HCT116 (cell line): ENCODE measurements at regions not wholly inside any gene's neighbourhood (a gene's known extent, or its start where the extent isn't known, plus 50 kb on each side); places are given as distances from the start of the nearest gene placed in this dataset.

Experiments
- ATAC-seq: fragments of 200-7000 bp; cut with Tn5 transposase; 2 replicates; pipeline ENCODE4 v1.9.1; 2020; ENCODE audit warnings: mild to moderate bottlenecking, moderate library complexity
- BruUV-seq: library from RNA; stranded (reverse); fragments of 400-500 nt; replicated peaks from 2 replicates; lab custom pipeline; 2021; lab: Mats Ljungman, UMichigan
- CTCF ChIA-PET: fragments of 300-600 bp; sonication (Branson Sonifier 250); formaldehyde crosslinking; loops from one replicate; lab custom pipeline; 2021; ENCODE audit warnings: antibody characterized with exemption; lab: Charles Lee
- POLR2A ChIA-PET: fragments of 300-600, 350-600 bp; sonication (Branson Sonifier 250); formaldehyde crosslinking; loops from one replicate; lab custom pipeline; 2021; ENCODE audit warnings: antibody characterized with exemption; lab: Charles Lee
- RAD21 ChIA-PET, 2 experiments: fragments of 300-600 bp; sonication (Branson Sonifier 250); formaldehyde crosslinking; loops; one replicate each; lab custom pipeline; 2023; ENCODE audit warnings: low total read pairs in 2 of 2; ENCODE audit not compliant: uncharacterized antibody in 2 of 2, unreplicated experiment in 2 of 2, low non-redundant PET in 1 of 2; lab: Charles Lee
- DNase-seq: peaks from one replicate; pipeline ENCODE4 v3.0.0-alpha.2; 2010; ENCODE audit warnings: low read depth, low spot score
- H2AFZ ChIP-seq: fragments of 200-600 bp; shearing (Covaris generic), sonication (generic); 2 replicates; pipeline ENCODE4 v1.6.1; 2017; ENCODE audit warnings: low read depth, mixed run types, mixed read lengths, antibody characterized with exemption, low read length; ENCODE audit not compliant: poor library complexity, severe bottlenecking
- H3K27ac ChIP-seq: 2 replicates; pipeline ENCODE4 v1.5.1; 2012; ENCODE audit warnings: low read depth, low read length
- H3K27me3 ChIP-seq: fragments of 200-600 bp; sonication (generic); 2 replicates; pipeline ENCODE4 v1.6.1; 2016; ENCODE audit warnings: mixed run types, low read length, mixed read lengths; ENCODE audit not compliant: insufficient read depth
- H3K36me3 ChIP-seq, 2 experiments: fragments of 200-500 bp in 1 of 2; fragments of 200-600 bp in 1 of 2; sonication (Bioruptor generic) in 1 of 2; sonication (generic) in 1 of 2; 2 replicates each; pipeline versions ENCODE4 v1.5.1 to v1.6.1; 2014 to 2016; ENCODE audit warnings: low read length in 2 of 2, inconsistent platforms in 1 of 2, mixed read lengths in 1 of 2, mixed run types in 1 of 2; ENCODE audit not compliant: insufficient read depth in 2 of 2, control insufficient read depth in 1 of 2
- H3K4me1 ChIP-seq, 2 experiments: fragments of 200-600 bp in 1 of 2; sonication (generic) in 1 of 2; 2 replicates each; pipeline versions ENCODE4 v1.5.1 to v1.6.1; 2012 to 2017; ENCODE audit warnings: low read length in 2 of 2, inconsistent platforms in 1 of 2, mild to moderate bottlenecking in 1 of 2, mixed read lengths in 1 of 2, mixed run types in 1 of 2, moderate library complexity in 1 of 2; ENCODE audit not compliant: insufficient read depth in 2 of 2, control insufficient read depth in 1 of 2
- H3K4me2 ChIP-seq: fragments of 200-600 bp; sonication (generic); 2 replicates; pipeline ENCODE4 v1.6.1; 2017; ENCODE audit warnings: mixed run types, low read length, mixed read lengths
- H3K4me3 ChIP-seq, 2 experiments: fragments of 200-600 bp in 1 of 2; sonication (generic) in 1 of 2; replicated peaks in 1 of 2; 2 replicates each; pipeline ENCODE4 v1.5.1; 2011 to 2016; ENCODE audit warnings: low read length in 2 of 2, control low read depth in 1 of 2, low read depth in 1 of 2, mild to moderate bottlenecking in 1 of 2, mixed read lengths in 1 of 2, mixed run types in 1 of 2
- H3K79me2 ChIP-seq: fragments of 200-600 bp; sonication (generic); 2 replicates; pipeline ENCODE4 v1.6.1; 2017; ENCODE audit warnings: mild to moderate bottlenecking, mixed run types, low read length, moderate library complexity, mixed read lengths; ENCODE audit not compliant: insufficient read depth
- H3K9ac ChIP-seq: fragments of 200-600 bp; sonication (generic); 2 replicates; pipeline ENCODE4 v1.6.1; 2016; ENCODE audit warnings: low read length, mixed read lengths
- H3K9me2 ChIP-seq: fragments of 200-600 bp; sonication (generic), shearing (Covaris generic); 2 replicates; pipeline ENCODE4 v1.6.1; 2017; ENCODE audit warnings: mixed run types, mild to moderate bottlenecking, moderate library complexity; ENCODE audit not compliant: insufficient read depth
- H3K9me3 ChIP-seq, 2 experiments: fragments of 200-500 bp in 1 of 2; fragments of 200-600 bp in 1 of 2; sonication (Bioruptor generic) in 1 of 2; sonication (generic) in 1 of 2; 2 replicates each; pipeline ENCODE4 v1.6.1; 2014 to 2017; ENCODE audit warnings: low read length in 2 of 2, mixed read lengths in 2 of 2, inconsistent platforms in 1 of 2, low read depth in 1 of 2, mild to moderate bottlenecking in 1 of 2, mixed run types in 1 of 2, moderate library complexity in 1 of 2; ENCODE audit not compliant: control insufficient read depth in 1 of 2, insufficient read depth in 1 of 2
- H4K20me1 ChIP-seq: fragments of 200-600 bp; sonication (generic), shearing (Covaris generic); 2 replicates; pipeline ENCODE4 v1.6.1; 2017; ENCODE audit warnings: mixed run types, mild to moderate bottlenecking, moderate library complexity; ENCODE audit not compliant: insufficient read depth
- ATF3 ChIP-seq: IDR thresholded peaks from 2 replicates; pipeline ENCODE4 v1.6.1; 2012
- EZH2phosphoT487 ChIP-seq: fragments of 200-600 bp; IDR thresholded peaks from 2 replicates; pipeline ENCODE4 v1.6.1; 2018; ENCODE audit warnings: antibody characterized with exemption, borderline replicate concordance
- JUND ChIP-seq: IDR thresholded peaks from 2 replicates; pipeline ENCODE4 v1.6.1; 2012
- POLR2A ChIP-seq: IDR thresholded peaks from 2 replicates; pipeline ENCODE4 v1.7.0; 2011; ENCODE audit warnings: borderline replicate concordance; ENCODE audit not compliant: insufficient read depth, insufficient read length; ENCODE audit errors: extremely low read depth
- POLR2AphosphoS5 ChIP-seq: IDR thresholded peaks from 2 replicates; pipeline ENCODE4 v1.6.1; 2011; ENCODE audit warnings: mild to moderate bottlenecking, low read depth, low read length, moderate library complexity
- SRF ChIP-seq: IDR thresholded peaks from 2 replicates; pipeline ENCODE4 v1.6.1; 2012; ENCODE audit warnings: low read depth
- ZNF274 ChIP-seq: fragments of 200-500 bp; sonication (Bioruptor generic); IDR thresholded peaks from 2 replicates; pipeline ENCODE4 v1.6.1; 2014; ENCODE audit warnings: mild to moderate bottlenecking, low read depth, low read length, inconsistent platforms
- intact Hi-C: fragments of 100-400 bp; cut with micrococcal nuclease; formaldehyde crosslinking; loops from 2 replicates; pipeline ENCODE4 v1.10.0; 2022
- TF ChIP-seq, protein P1 (sequence below): IDR thresholded peaks from 2 replicates; pipeline ENCODE4 v1.6.1; 2012; ENCODE audit warnings: low read depth

- H3K4me2 ChIP-seq = no peak overlapping the region
- no peak overlapping the region for H3K9ac ChIP-seq
- DNase-seq (no peak), ATAC-seq (no peak)
- RAD21 ChIA-PET = no interaction called here
- TF ChIP-seq, protein P1, sequence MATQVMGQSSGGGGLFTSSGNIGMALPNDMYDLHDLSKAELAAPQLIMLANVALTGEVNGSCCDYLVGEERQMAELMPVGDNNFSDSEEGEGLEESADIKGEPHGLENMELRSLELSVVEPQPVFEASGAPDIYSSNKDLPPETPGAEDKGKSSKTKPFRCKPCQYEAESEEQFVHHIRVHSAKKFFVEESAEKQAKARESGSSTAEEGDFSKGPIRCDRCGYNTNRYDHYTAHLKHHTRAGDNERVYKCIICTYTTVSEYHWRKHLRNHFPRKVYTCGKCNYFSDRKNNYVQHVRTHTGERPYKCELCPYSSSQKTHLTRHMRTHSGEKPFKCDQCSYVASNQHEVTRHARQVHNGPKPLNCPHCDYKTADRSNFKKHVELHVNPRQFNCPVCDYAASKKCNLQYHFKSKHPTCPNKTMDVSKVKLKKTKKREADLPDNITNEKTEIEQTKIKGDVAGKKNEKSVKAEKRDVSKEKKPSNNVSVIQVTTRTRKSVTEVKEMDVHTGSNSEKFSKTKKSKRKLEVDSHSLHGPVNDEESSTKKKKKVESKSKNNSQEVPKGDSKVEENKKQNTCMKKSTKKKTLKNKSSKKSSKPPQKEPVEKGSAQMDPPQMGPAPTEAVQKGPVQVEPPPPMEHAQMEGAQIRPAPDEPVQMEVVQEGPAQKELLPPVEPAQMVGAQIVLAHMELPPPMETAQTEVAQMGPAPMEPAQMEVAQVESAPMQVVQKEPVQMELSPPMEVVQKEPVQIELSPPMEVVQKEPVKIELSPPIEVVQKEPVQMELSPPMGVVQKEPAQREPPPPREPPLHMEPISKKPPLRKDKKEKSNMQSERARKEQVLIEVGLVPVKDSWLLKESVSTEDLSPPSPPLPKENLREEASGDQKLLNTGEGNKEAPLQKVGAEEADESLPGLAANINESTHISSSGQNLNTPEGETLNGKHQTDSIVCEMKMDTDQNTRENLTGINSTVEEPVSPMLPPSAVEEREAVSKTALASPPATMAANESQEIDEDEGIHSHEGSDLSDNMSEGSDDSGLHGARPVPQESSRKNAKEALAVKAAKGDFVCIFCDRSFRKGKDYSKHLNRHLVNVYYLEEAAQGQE = no peak
- no peak for TF ChIP-seq ATF3
- no peaks in the 10 kb centered on the region for H3K36me3 ChIP-seq
- H4K20me1 ChIP-seq = no peaks in the 10 kb centered on the region
- CTCF ChIA-PET = no interaction called here
- POLR2A ChIA-PET = no interaction called here
- no peaks in the 10 kb centered on the region for H3K79me2 ChIP-seq
- no peak overlapping the region for H3K4me3 ChIP-seq
- no peaks in the 10 kb centered on the region for H3K9me2 ChIP-seq
- H3K27me3 ChIP-seq = no peaks in the 10 kb centered on the region
- no TSS peak for BruUV-seq
- intact Hi-C loops = no loop called here
- H3K4me1 ChIP-seq = peaks cover 0 to 8% of the 10 kb centered on the region in 2 experiments; a peak in 1 of 4 replicates
- H3K27ac ChIP-seq = no peak overlapping the region
- H3K9me3 ChIP-seq = no peaks in the 10 kb centered on the region
- no peak overlapping the region for H2AFZ ChIP-seq
Observed at GRCh38 chrX:150150780-150151125, 212.4 kb upstream of the MAMLD1 start.

DNA sequence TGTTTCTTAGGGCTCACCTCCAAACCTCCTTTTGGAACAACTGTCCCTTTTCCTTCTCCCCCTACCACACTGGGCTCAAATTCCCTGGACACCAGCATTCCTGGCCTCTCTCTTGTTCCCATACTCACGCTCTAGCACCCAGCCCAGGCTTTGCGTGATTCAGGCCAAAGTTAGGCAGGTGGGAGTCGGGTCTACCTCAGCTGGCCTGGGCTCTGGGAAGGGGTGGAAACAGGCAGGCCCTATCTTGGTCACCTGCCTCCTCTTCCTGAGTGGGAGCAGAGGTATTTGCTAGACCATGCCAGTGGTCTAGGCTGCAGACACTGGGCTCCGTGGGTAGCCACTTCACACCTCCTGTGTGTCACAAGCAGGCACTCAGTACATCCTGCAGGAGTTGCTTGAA, 211.1 kb upstream of the MAMLD1 start:
- Histone ChIP-seq H3K9me3 (no peaks in the 10 kb centered on the region), H4K20me1 (no peaks in the 10 kb centered on the region), H3K27ac (no peak overlapping the region), H3K36me3 (no peaks in the 10 kb centered on the region), H3K79me2 (no peaks in the 10 kb centered on the region), H2AFZ (no peak overlapping the region), H3K4me1 (peaks cover 0 to 10% of the 10 kb centered on the region in 2 experiments; a peak in 1 of 4 replicates), H3K4me2 (no peak overlapping the region), H3K4me3 (no peak overlapping the region), H3K9me2 (no peaks in the 10 kb centered on the region), H3K9ac (no peak overlapping the region), H3K27me3 (no peaks in the 10 kb centered on the region)
- POLR2A ChIA-PET = no interaction called here
- RAD21 ChIA-PET = no interaction called here
- intact Hi-C loops = no loop called here
- DNase-seq (no peak), ATAC-seq (no peak)
- TF ChIP-seq, protein P1 = no peak
- TF ChIP-seq ZNF274 (no peak), POLR2AphosphoS5 (no peak), POLR2A (no peak), JUND (no peak), EZH2phosphoT487 (no peak), SRF (no peak)
- no TSS peak for BruUV-seq
- CTCF ChIA-PET = no interaction called here
